IPS-NIHi7 (cell line): ENCODE measurements at regions not wholly inside any gene's neighbourhood (a gene's known extent, or its start where the extent isn't known, plus 50 kb on each side); places are given as distances from the start of the nearest gene placed in this dataset.

Source experiments
- DNase-seq: peaks from one replicate; pipeline ENCODE4 v3.0.0; 2012; ENCODE audit warnings: mixed read lengths; ENCODE audit errors: extremely low spot score

GRCh38 chr17:45715787-45716186, 68.3 kb upstream of the CRHR1 start:
- DNase-seq = no peak

GRCh38 chr17:45718791-45719190, 65.3 kb upstream of the CRHR1 start:
- DNase-seq = no peak

DNA sequence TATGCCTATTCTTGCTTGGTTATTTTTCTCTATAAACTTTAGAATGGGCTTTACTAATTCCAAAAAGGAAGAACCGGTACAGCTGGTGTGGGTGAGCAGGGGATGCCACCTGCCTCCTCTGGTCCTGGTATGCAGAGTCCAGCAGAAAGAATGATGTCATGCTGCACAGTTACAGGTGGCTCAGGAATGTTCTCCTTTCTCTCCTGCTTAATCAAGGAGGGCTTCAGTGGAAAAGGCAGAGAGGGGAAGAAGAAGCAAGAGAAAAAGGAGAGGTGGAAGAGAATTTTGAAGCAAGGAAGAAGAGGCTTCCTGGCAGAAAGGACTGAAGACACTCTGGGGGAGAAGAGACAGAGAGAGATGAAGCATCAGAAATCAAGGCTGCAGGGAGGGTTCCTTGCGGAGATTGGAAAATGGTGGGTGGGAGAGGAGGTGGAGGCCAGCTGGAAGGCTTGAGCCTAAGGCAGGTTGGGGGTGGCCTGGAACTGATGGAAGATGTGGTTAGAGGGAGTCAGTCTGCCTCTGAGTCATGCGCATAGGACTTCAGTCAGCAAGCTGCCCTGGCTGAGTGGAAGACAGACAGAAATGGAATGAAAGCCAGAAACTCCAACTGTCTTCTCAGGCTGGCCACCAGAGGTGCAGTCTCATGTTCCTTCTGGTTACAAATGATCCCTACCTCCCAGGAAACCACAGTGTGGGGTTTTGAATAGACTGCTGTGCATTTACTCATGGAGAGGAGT, 64.6 kb upstream of the CRHR1 start:
- DNase-seq = peak; percentile 55

- DNase-seq = no peak
Measured at GRCh38 chr17:45720386-45720785, 63.7 kb upstream of the CRHR1 start.

DNA sequence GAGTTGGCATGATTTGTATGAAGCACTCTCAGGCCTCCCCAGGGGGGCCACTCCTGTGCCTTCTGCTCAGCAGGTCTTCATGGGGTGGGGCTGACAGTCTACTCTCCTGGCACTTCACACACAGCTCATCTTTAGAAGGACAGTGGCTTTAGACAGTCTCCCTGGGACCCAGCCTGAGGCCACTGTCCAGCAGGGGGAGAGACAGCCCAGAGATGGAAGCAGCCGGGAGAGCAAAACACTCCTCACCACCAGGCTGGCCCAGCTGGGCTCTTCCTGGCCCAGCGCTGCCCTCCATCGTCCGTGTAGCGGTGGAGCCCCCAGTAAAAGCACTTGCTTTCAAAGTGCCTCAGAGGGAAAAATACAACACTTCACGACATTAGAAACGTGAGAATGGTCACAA, 62.0 kb upstream of the CRHR1 start:
- DNase-seq = peak; percentile 87

GRCh38 chr17:45729294-45729907, 54.7 kb upstream of the CRHR1 start:
- DNase-seq = no peak

- no peak for DNase-seq
Measured at GRCh38 chr17:45730192-45730591, 53.9 kb upstream of the CRHR1 start.

DNA sequence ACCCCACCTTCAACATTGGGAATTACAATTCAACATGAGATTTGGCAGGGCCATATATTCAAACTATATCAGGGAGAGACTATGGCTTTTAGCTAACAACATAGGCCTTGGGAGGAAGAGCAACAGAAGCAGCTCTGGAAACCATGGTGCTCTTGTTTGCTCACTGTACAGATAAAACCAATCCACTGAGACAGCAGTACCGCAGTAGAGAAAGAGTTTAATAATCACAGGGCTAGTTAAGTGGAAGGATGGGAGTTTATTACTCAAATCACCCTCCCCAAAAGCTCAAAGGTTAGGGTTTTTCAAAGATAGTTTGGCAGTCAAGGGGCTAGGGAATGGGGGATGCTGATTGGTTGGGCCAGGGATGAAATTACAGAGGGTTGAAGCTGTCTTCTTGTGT, 52.7 kb upstream of the CRHR1 start:
- no peak for DNase-seq

DNA sequence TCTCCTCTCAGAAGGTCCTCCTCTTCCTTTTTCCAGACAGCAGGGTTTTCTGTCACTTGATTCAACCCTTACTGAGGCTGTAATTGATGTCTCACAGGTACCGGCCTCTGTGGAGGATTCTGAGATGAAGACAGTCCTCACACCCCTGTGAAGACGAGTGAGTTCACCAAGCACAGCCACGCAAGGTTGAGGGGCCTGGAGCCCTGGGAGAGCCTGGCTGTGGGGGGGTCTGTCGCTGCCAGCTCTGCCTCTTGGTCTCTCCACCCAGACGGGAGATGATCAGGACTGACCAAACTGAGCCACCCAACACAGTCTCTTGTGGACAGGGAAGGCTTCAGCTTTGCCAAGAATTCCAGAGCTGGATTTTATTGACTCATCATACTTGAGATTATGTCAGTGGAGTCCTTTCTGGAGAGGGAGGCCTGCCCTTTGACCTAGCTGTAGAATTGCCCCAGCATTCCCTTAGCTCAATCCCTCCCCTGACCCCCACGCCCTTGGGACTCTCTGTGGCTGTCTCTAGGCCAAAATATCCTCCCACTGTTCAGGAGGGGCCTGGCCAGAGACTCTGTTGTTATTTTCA, 51.1 kb upstream of the CRHR1 start:
- DNase-seq = no peak

DNA sequence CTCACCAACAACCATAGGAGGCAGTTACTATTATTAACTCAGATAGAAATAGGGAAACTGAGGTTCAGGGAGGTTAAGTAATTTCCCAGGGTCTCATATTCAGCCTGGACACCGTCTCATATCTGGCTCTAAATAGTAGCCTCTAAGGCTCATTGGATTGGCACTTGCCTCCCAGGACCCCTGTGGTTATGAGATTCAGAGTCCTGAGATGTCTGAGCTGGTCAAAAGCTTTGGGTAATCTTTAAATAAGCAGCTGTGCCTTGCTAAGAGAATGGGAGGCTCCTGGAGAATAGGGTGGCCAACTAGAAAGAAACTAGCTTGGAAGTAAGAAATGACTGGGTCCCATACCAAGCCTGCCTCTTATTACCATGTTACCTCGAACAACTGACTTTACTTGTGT, 50.3 kb upstream of the CRHR1 start:
- DNase-seq = no peak
